GM18511 (cell line): ENCODE measurements at regions not wholly inside any gene's neighbourhood (a gene's known extent, or its start where the extent isn't known, plus 50 kb on each side); places are given as distances from the start of the nearest gene placed in this dataset.

Experiments
- ATAC-seq: cut with Tn5 transposase; IDR thresholded peaks from one replicate; pipeline ENCODE4 v1.9.1; 2021; ENCODE audit warnings: mild to moderate bottlenecking, moderate library complexity; ENCODE audit not compliant: unreplicated experiment

GRCh38 chr3:39000008-39000450 is 51.7 kb downstream of the SCN11A start:
- peak; percentile 96 for ATAC-seq

- no peak for ATAC-seq
Measured at GRCh38 chr3:38998086-38998485, 53.7 kb downstream of the SCN11A start.

GRCh38 chr3:38996193-38996592 is 55.6 kb downstream of the SCN11A start:
- ATAC-seq: no peak

DNA sequence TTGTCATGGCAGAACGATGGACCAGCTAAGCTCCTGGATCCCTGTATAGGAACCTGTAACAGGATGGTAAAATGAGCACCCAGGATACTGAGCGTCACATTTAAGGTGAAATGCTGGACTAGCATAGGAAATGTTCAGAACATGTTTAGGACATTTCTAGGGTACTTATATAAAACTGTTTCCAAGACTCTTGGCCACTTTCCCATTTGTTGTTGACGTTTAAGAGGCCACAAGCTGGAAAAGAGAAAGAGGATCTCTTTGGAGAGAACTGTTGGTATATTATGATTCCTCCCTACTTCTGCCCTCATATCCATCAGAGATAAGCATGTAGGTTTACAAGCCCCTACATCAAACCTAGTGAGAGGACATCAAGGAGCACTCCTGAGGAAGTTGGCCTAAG is 57.5 kb downstream of the SCN11A start:
- no peak for ATAC-seq

DNA sequence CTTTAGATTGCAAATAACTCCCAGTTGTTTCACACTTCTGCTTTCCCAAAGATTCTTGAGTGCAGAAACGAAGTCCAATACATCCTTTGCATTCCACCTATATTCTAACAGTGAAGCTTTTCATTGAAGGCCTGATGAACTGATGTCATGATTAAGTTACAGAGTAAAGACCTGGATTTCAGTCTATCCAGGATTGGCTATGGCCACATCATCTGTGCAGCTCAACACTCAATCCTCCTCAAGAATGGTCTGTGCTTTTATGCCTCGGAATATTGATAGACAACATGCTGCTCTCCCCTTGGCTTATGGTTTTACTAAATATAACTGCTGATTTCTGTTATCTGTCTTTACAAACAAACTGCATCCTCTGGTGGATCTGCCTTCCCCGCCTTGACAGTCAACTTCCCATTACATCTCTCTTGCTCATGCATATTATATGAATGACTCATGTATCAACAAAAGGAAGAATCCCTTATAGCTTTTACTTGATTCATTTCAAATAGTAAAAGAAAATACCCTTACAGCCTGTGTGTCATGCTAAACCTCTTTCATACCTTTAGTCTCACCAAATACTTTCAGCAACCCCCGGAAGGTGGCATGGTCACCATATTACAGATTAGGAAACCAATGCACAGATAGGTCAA is 59.5 kb downstream of the SCN11A start:
- no peak for ATAC-seq

- no peak for ATAC-seq
Measured at GRCh38 chr3:38990621-38991020, 61.1 kb downstream of the SCN11A start.

GRCh38 chr3:38989917-38990510 is 61.7 kb downstream of the SCN11A start:
- no peak for ATAC-seq

- ATAC-seq: no peak
Measured at GRCh38 chr3:38988955-38989354, 62.8 kb downstream of the SCN11A start.

DNA sequence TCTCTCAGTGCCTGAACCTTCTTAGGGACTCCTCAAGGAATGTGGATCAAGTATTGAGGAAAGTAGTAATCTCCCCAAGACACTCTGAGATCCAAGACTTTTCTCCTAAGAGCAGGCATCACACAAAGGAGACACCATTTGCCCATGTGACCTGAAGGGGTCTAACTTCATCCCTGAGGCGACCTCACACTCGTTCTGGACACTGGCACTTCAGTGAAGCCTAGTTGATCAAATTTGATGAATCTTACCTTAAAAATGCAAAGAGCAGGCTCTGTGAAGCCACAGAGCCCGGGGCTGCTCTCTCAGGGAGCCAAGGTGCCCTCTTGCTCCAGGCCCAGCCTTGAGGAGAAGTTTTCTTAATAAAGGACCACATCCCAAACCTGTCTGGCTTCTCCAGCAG is 64.3 kb downstream of the SCN11A start:
- ATAC-seq: no peak

- ATAC-seq: no peak
Measured at GRCh38 chr3:38986901-38987300, 64.8 kb downstream of the SCN11A start.

DNA sequence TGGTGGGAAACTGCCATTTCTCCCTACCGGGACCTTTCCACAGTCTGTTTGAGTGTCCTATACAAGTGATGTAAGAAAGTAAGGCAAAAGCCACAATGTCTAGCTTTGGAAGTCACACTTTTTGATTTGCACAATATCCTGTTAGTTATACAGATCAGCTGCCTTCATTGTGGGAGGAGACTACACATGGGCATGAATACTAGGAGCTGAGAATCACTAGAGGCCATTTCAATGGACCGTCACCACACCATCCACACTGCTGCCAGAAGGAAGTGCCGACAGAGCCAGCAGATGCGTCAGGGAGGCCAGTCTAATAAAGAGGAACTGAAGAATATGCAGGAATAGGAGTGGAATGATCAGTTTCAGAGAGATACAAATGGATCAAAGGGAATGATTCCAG is 65.8 kb downstream of the SCN11A start:
- ATAC-seq: no peak

DNA sequence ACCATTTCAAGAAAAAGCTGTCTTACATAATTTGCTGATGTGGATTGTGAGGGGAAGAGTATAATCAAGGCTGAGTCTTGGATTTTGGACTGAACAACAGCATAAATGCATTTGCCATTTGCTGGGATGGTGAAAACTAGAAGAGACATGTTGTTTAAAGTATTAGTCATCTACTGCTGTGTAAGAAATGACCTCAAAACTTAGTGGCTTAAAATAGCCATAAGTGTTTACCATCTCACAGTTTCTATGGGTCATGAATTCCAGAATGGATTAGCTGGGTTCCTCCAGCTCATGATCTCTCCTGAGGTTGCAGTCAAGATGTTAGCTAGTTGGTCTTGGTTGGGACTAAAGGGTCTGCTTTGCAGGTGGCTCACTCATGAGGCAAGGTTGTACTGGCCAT is 66.2 kb downstream of the SCN11A start:
- no peak for ATAC-seq

DNA sequence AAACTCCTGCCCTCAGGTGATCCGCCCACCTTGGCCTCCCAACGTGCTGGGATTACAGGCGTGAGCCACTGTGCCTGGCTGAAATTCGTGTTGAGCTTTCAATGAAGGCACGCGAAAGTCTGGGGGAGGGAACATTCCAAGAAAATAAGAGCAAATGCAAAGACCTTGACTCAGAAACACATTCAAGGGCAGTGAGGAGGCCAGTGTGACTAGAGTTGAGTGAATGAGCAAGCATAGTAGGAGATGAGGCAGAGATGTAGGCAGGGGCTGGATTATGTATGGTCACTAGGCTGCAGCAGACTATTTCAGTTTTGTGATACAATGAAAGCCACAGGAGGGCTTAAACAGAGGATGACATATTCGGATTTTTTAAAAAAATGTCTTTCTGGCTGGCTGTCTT is 67.0 kb downstream of the SCN11A start:
- no peak for ATAC-seq

DNA sequence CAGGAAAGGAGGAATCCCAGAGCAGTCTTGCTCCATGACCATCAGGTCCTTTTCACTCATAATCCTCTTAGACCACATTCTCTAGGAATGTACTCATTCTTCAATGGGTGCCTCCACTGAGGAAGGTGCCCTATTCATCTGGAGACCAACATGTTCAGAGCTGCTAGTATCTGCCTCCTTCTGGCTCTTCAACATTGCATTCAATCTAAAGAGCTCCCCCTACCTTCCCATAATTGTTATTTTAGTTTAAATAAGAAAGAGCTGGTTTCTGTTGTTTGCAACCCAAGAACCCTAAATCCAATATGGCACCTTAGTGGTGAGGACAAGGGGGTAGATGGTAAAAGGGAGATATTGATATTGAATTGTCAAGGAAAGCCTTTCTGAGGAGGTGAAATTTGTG is 67.6 kb downstream of the SCN11A start:
- no peak for ATAC-seq

DNA sequence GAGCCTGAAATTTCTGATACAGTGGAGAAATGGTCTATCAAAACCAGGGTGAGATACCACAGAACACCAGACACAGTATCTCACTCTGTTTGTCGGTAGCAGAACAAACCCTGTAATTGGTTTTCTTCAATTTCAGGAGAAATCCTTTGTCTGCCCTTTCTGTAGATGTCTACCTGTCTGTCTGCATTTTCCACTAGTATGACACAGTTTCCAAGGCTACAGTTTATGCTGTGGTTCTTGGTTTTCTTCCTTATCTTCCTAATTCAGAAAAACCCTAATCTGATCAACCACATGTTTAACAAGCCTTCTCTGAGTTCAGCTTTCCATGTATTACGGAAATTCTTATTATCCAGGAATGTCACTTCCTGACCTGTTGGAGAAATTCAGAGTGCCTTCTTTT is 70.8 kb downstream of the SCN11A start:
- ATAC-seq: no peak

GRCh38 chr3:38978729-38979128 is 73.0 kb downstream of the SCN11A start:
- ATAC-seq: no peak

DNA sequence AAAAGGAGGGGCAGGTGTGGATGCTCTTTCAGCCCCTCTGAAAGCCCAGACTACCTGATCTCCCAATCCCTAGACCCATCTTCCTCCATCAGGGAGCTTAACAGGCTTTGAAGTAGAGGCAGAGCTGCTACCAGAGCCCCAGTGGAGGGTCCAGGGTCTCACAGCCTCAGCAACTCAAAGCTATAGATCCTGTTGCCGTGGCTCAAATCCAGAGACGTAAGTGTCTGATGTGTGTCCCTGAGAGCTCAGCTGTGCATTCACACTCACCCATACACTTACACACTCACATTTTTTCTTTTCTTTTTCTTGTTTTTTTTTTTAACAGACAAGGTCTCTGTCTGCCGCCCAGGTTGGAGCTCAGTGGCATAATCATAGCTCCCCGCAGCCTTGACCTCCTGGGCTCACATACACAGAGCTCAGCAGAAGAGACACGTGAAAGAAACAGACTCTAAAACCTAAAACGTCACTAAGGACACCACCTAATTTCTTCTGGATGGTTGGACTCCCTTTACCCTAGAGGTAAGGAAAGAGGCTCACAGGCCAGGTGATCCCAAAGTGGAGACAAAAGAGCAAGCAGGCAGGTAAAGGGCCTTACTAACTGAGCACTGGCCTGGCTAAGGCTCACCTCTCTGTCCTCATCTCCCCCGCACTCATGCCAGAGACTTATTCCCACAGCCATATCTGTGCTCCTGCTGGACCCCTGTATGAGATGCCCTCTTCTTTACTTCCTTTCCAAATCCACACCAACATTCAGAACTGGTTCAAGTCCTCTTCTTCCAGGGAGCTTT is 80.7 kb downstream of the SCN11A start:
- ATAC-seq: no peak

GRCh38 chr3:38969317-38970235 is 82.2 kb downstream of the SCN11A start:
- no peak for ATAC-seq

GRCh38 chr3:38968891-38969290 is 82.9 kb downstream of the SCN11A start:
- ATAC-seq: no peak

- ATAC-seq: no peak
Measured at GRCh38 chr3:38968403-38968802, 83.3 kb downstream of the SCN11A start.

GRCh38 chr3:38967693-38967989 is 84.1 kb downstream of the SCN11A start:
- ATAC-seq: no peak
